SK-N-SH treated with all-trans-retinoic acid at 6 μM for 48 hours (cell line): ENCODE measurements at regions not wholly inside any gene's neighbourhood (a gene's known extent, or its start where the extent isn't known, plus 50 kb on each side); places are given as distances from the start of the nearest gene placed in this dataset.

Source experiments
- BACH2 ChIP-seq: fragments of 250-450 bp; sonication (Bioruptor Pico); IDR thresholded peaks from 2 replicates; pipeline ENCODE4 v1.9.0; 2021; ENCODE audit warnings: mild to moderate bottlenecking, borderline replicate concordance
- RARB ChIP-seq: fragments of 250-450 bp; sonication (Bioruptor Pico); IDR thresholded peaks from 2 replicates; pipeline ENCODE4 v1.8.0; 2021; ENCODE audit warnings: mild to moderate bottlenecking, moderate library complexity
- TCF4 ChIP-seq: fragments of 250-450 bp; sonication (Bioruptor Pico); IDR thresholded peaks from 2 replicates; pipeline ENCODE4 v1.8.0; 2021; ENCODE audit warnings: mild to moderate bottlenecking, moderate library complexity, borderline replicate concordance
- ZFP3 ChIP-seq: fragments of 250-450 bp; sonication (Bioruptor Pico); IDR thresholded peaks from 2 replicates; pipeline ENCODE4 v1.5.0; 2020; ENCODE audit warnings: mild to moderate bottlenecking, moderate library complexity

DNA sequence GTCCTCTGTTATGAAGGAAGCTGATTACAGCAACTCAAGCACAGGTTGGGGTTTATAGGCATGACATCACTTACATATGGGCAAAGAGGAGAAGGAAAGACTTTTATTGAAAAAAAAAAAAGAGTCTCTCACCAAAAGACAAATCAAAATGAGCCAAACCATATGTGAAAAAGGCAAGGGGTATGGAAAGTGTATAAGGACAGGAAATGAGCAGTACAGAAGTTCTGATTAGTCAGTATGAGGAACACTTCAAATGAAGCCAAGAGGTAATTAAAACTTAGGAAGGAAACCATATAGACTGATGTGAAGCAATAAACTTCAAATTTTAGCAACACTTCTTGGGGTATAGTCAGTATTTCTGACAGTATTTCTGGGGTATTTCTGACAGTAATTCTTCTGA, 1372.6 kb downstream of the CDH11 start:
- TF ChIP-seq BACH2 (no peak), ZFP3 (CRISPR knock-in tag) (no peak), RARB (CRISPR knock-in tag) (no peak), TCF4 (CRISPR knock-in tag) (no peak)
